Kidney epithelial cell (primary cell): ENCODE measurements at regions not wholly inside any gene's neighbourhood (a gene's known extent, or its start where the extent isn't known, plus 50 kb on each side); places are given as distances from the start of the nearest gene placed in this dataset.

Experiments
- DNase-seq: peaks from one replicate; pipeline ENCODE4 v3.0.0-alpha.2; 2010; ENCODE audit warnings: low read depth
- H3K27me3 ChIP-seq: 2 replicates; pipeline ENCODE4 v1.6.0; 2011; ENCODE audit warnings: low read length; ENCODE audit not compliant: control insufficient read depth, insufficient read depth
- H3K36me3 ChIP-seq: 2 replicates; pipeline ENCODE4 v1.5.1; 2011; ENCODE audit warnings: low read length; ENCODE audit not compliant: control insufficient read depth, insufficient read depth
- H3K4me3 ChIP-seq: 2 replicates; pipeline ENCODE4 v1.5.1; 2011; ENCODE audit warnings: low read depth, mild to moderate bottlenecking, control low read depth, low read length
- CTCF ChIP-seq: IDR thresholded peaks from 2 replicates; pipeline ENCODE4 v1.5.1; 2011; ENCODE audit warnings: mild to moderate bottlenecking, moderate library complexity, low read length, control low read depth, inconsistent platforms; ENCODE audit not compliant: insufficient read depth, poor library complexity, severe bottlenecking

DNA sequence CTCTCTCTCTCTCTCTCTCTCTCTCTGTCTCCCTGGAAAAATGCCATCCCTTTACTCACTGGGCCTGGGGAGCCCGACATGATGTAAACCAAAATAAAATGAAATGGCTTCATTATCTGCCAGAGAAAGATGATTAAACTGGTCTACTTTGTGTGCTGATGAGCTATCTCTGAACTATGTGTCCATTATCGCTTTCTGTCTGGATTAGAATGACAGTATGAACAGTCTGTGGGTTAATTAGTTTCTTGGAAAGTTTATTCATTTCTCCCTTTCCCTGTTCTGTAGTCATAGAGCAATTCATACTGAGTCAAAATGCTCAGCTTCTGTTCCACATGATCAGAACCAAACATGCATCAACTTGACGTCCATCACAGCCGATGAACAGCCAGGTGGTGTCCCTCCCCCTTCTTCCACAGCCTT, 72.4 kb upstream of the KCND3 start:
- no peaks in the 10 kb centered on the region for H3K27me3 ChIP-seq

GRCh38 chr1:112063781-112064728, 74.6 kb upstream of the KCND3 start:
- DNase-seq = no peak
- TF ChIP-seq CTCF = no peak
- no peaks in the 10 kb centered on the region for H3K36me3 ChIP-seq
- no peak overlapping the region for H3K4me3 ChIP-seq
- H3K27me3 ChIP-seq = no peaks in the 10 kb centered on the region

More for the DNA sequence above, 72.4 kb upstream of the KCND3 start:
- no peak for DNase-seq
- no peak for TF ChIP-seq CTCF
- Histone ChIP-seq H3K36me3 (no peaks in the 10 kb centered on the region), H3K4me3 (no peak overlapping the region)

DNA sequence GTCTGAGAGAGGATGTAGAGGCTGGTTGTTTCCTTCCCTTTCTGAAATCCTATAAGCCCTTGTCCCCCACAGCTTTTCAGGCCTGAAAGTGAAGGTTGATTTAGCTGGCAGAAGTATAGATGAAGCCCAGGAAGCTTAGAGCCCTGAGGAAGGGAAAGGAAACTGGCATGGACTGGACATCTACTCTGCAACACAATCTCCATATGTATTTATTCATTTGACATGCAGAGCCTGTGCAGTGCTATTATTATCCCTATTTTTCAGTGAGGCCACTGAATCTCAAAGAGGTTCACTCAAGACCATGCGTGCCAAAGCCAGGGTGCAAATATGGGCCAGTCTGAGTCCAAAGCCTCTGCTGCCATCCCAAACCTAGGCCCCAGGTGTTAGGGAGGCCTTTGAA, 78.5 kb upstream of the KCND3 start:
- H3K36me3 ChIP-seq = no peaks in the 10 kb centered on the region
- no peaks in the 10 kb centered on the region for H3K27me3 ChIP-seq
- no peak for TF ChIP-seq CTCF
- DNase-seq = no peak
- no peak overlapping the region for H3K4me3 ChIP-seq

- no peak for DNase-seq
- no peak for TF ChIP-seq CTCF
- no peaks in the 10 kb centered on the region for H3K27me3 ChIP-seq
- H3K36me3 ChIP-seq = no peaks in the 10 kb centered on the region
- no peak overlapping the region for H3K4me3 ChIP-seq
Measured at GRCh38 chr1:112070677-112071076, 81.2 kb upstream of the KCND3 start.

- DNase-seq = no peak
- no peak for TF ChIP-seq CTCF
- Histone ChIP-seq H3K27me3 (no peaks in the 10 kb centered on the region), H3K4me3 (no peak overlapping the region), H3K36me3 (no peaks in the 10 kb centered on the region)
Measured at GRCh38 chr1:112074711-112075110, 85.2 kb upstream of the KCND3 start.

GRCh38 chr1:112075566-112075965, 86.1 kb upstream of the KCND3 start:
- no peaks in the 10 kb centered on the region for H3K36me3 ChIP-seq
- DNase-seq = no peak
- no peak overlapping the region for H3K4me3 ChIP-seq
- no peak for TF ChIP-seq CTCF
- H3K27me3 ChIP-seq = no peaks in the 10 kb centered on the region
